Heart right ventricle (tissue), 16 donors: ENCODE measurements at regions not wholly inside any gene's neighbourhood (a gene's known extent, or its start where the extent isn't known, plus 50 kb on each side); places are given as distances from the start of the nearest gene placed in this dataset.

Experiments used
- ATAC-seq, 8 donors: fragments of 200-7000 bp; cut with Tn5 transposase; one replicate each; pipeline ENCODE4 v1.9.1; 2020; ENCODE audit warnings: mild to moderate bottlenecking in 8 of 8, moderate library complexity in 8 of 8, moderate number of reproducible peaks in 1 of 8
- DNase-seq, 2 donors: peaks; one replicate each; pipeline ENCODE4 v3.0.0-alpha.2; 2020
- H3K27ac ChIP-seq, 10 donors: fragments of 200-600 bp; sonication (generic) in 2 of 10; one replicate each; pipeline versions ENCODE4 v1.5.0 to v1.8.0; 2020 to 2022; ENCODE audit warnings: mild to moderate bottlenecking in 3 of 10
- H3K27me3 ChIP-seq, 7 donors: fragments of 200-600 bp; one replicate each; pipeline ENCODE4 v1.8.0; 2021 to 2022; ENCODE audit warnings: mild to moderate bottlenecking in 2 of 7
- H3K36me3 ChIP-seq, 9 donors: fragments of 200-600 bp; sonication (generic) in 1 of 9; one replicate each; pipeline versions ENCODE4 v1.5.0 to v1.8.0; 2020 to 2022; ENCODE audit warnings: mild to moderate bottlenecking in 2 of 9
- H3K4me1 ChIP-seq, 9 donors: fragments of 200-600 bp; sonication (generic) in 1 of 9; one replicate each; pipeline versions ENCODE4 v1.5.0 to v1.8.0; 2020 to 2022; ENCODE audit warnings: mild to moderate bottlenecking in 4 of 9
- H3K4me3 ChIP-seq, 10 donors: fragments of 200-600 bp; sonication (generic) in 2 of 10; one replicate each; pipeline versions ENCODE4 v1.5.0 to v1.8.0; 2020 to 2022; ENCODE audit warnings: mild to moderate bottlenecking in 7 of 10, moderate library complexity in 2 of 10
- H3K9me3 ChIP-seq, 11 donors: fragments of 200-600 bp in 10 of 11; sonication (generic) in 2 of 11; one replicate each; pipeline versions ENCODE4 v1.5.0 to v1.8.0; 2013 to 2022; ENCODE audit warnings: mild to moderate bottlenecking in 2 of 11, control low read depth in 1 of 11, moderate library complexity in 1 of 11
- CTCF ChIP-seq, 9 donors: fragments of 200-600 bp; sonication (generic) in 2 of 9; IDR thresholded peaks; one replicate each; pipeline versions ENCODE4 v1.5.0 to v1.8.0; 2021 to 2022; ENCODE audit warnings: antibody characterized with exemption in 9 of 9, mild to moderate bottlenecking in 5 of 9, moderate library complexity in 1 of 9
- WGBS, 2 donors: extraction: QIAGEN DNeasy Blood & Tissue Kit; methylation state at CpG; one replicate each; pipeline ENCODE4 v1.1.7; 2013; ENCODE audit warnings: inconsistent platforms in 1 of 2; 5-methylcytosine and 5-hydroxymethylcytosine counted together
- intact Hi-C, 10 donors: fragments of 100-400 bp; cut with DNase I; formaldehyde crosslinking; loops; one replicate each; pipeline versions ENCODE4 v1.11.1 to v1.14.2; 2022
- donor health status: Arrhythmogenic right ventricular cardiomyopathy.
- donor health status: ischemic (EF 13 %, LVEDD 7.1; RV severe dilation, severe dysfunction).
- donor health status: healthy with polysubstance abuse.
- donor health status: DM: no; HTN: yes; CAD: no.
- donor health status: DM: no; HTN: no; CAD: no.
- donor health status: ischemic (EF 25% LVEDD 6.9; RV normal size, moderate dysfunction).
- donor health status: ischemic (EF 25% LVEDD 5.7; RV mildly dilated, moderate dysfunction).
- donor health status: healthy.
- donor health status: DM: yes; HTN: yes; CAD: no.
- donor health status: Ischemic cardiomyopathy.
- donor health status: ischemic (EF 35%, LVEDD 5.7; RV mildly dilated, moderate dysfunction).
- donor health status: nonischemic (EF 11% LVEDD 7.7; RV severe dilation, severe dysfunction).
- donor health status: DM: yes; HTN: yes; CAD: no.
- donor health status: PGD.
- donor health status: ischemic (EF 29% LVEDD 5.4; RV normal size, mild dysfunction).
- donor health status: nonischemic (EF 23%, LVEDD 6.1; RV moderate dilation, normal function).

- ATAC-seq: no peak
Measured at GRCh38 chr11:127393460-127393997, 393.0 kb upstream of the KIRREL3 start.

GRCh38 chr11:127392575-127392974 is 392.0 kb upstream of the KIRREL3 start:
- Histone ChIP-seq H3K4me3 (no peak overlapping the region), H3K9me3 (peaks cover 0 to 6% (median 0%) of the 10 kb centered on the region in 11 donors), H3K27me3 (peaks cover 0 to 29% (median 0%) of the 10 kb centered on the region in 7 donors), H3K4me1 (no peaks in the 10 kb centered on the region), H3K27ac (no peak overlapping the region), H3K36me3 (no peaks in the 10 kb centered on the region)
- intact Hi-C loops: no loop called here
- no peak for ATAC-seq
- 45 to 51% methylated on average over 2 of the region's 2 CpGs for WGBS, 2 donors
- no peak for TF ChIP-seq CTCF (IDR thresholded peaks at IDR 0.05)
- no peak for DNase-seq

More at GRCh38 chr11:127393460-127393997, 393.0 kb upstream of the KIRREL3 start:
- H3K27me3 ChIP-seq: peaks cover 0 to 29% (median 0%) of the 10 kb centered on the region in 7 donors
- DNase-seq: no peak
- H3K4me1 ChIP-seq: no peaks in the 10 kb centered on the region
- peaks cover 0 to 6% (median 0%) of the 10 kb centered on the region in 11 donors for H3K9me3 ChIP-seq
- no peak for TF ChIP-seq CTCF (IDR thresholded peaks at IDR 0.05)
- H3K36me3 ChIP-seq: no peaks in the 10 kb centered on the region
- WGBS, 2 donors: 58 to 60% methylated on average over 4 of the region's 4 CpGs
- H3K4me3 ChIP-seq: no peak overlapping the region
- H3K27ac ChIP-seq: no peak overlapping the region
- intact Hi-C loops: no loop called here

GRCh38 chr11:127390465-127390864 is 389.9 kb upstream of the KIRREL3 start:
- no peaks in the 10 kb centered on the region for H3K4me1 ChIP-seq
- intact Hi-C loops: no loop called here
- ATAC-seq: no peak
- WGBS, 2 donors: 27 to 44% methylated on average over 4 of the region's 4 CpGs
- no peak overlapping the region for H3K27ac ChIP-seq
- H3K4me3 ChIP-seq: no peak overlapping the region
- DNase-seq: no peak
- H3K27me3 ChIP-seq: peaks cover 0 to 24% (median 0%) of the 10 kb centered on the region in 7 donors
- H3K9me3 ChIP-seq: no peaks in the 10 kb centered on the region
- no peak for TF ChIP-seq CTCF (IDR thresholded peaks at IDR 0.05)
- no peaks in the 10 kb centered on the region for H3K36me3 ChIP-seq

GRCh38 chr11:127385071-127385470 is 384.5 kb upstream of the KIRREL3 start:
- ATAC-seq (no peak), DNase-seq (no peak)
- H3K4me3 ChIP-seq: no peak overlapping the region
- TF ChIP-seq CTCF (IDR thresholded peaks at IDR 0.05): no peak
- intact Hi-C loops: no loop called here
- H3K4me1 ChIP-seq: no peaks in the 10 kb centered on the region
- peaks cover 0 to 7% (median 0%) of the 10 kb centered on the region in 7 donors for H3K27me3 ChIP-seq
- H3K27ac ChIP-seq: no peak overlapping the region
- no peaks in the 10 kb centered on the region for H3K36me3 ChIP-seq
- WGBS, 2 donors: 80 to 81% methylated on average over 10 of the region's 10 CpGs
- H3K9me3 ChIP-seq: no peaks in the 10 kb centered on the region
